Stimulated activated CD8-positive, alpha-beta memory T cell treated with anti-CD3 and anti-CD28 coated beads, Interleukin-7, amount 100 ng/mL, for 4 hours (primary cell): ENCODE measurements at regions not wholly inside any gene's neighbourhood (a gene's known extent, or its start where the extent isn't known, plus 50 kb on each side); places are given as distances from the start of the nearest gene placed in this dataset.
"Not testable (repeated sequence)": the region's sequence is repeated elsewhere in the genome, so short reads cannot be mapped to it uniquely, and the experiment has no call there.

Source experiments
- DNase-seq, 2 donors: peaks; one replicate each; pipeline ENCODE4 v3.0.0-alpha.2; 2020; ENCODE audit warnings: low read depth in 2 of 2

DNA sequence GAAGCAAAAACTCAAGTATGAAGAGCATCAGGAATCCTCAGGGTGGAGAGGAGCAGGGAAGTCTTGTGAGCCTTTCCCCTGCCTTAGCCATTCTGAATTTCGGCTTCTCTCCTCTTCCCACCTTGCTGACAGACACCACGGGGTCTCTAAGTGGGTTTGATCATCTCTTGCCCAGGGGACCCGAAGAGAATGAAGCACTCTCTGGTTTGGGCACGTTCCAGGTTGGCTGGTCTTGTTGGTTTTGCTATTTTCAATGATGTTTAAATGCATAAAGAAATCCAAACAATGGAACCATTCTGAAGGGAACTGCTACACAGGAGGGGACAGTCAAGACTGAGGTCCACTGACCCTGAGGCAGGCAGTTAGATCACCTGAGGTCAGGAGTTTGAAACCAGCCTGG lies 131.7 kb downstream of the PXDC1 start:
- DNase-seq: no peak

DNA sequence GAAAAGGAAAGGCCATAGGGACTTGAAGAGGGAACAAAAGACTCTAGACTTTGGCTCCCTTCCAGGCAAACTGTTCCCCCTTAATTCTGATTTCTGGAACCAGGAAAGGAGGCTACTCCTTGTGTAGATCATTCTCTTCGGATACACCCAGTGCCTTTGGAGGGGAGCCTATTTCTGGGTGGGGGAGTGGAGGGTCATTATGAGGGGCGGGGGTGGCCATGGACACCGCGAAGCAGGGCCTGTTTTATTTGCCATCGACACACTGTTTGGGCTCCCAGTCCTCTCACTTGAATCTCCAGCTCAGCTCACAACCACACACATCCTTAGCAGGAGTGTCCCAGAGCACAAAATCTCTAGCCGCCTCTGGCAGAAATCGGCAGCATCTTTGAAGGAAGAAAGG lies 132.3 kb downstream of the PXDC1 start:
- DNase-seq: no peak

DNA sequence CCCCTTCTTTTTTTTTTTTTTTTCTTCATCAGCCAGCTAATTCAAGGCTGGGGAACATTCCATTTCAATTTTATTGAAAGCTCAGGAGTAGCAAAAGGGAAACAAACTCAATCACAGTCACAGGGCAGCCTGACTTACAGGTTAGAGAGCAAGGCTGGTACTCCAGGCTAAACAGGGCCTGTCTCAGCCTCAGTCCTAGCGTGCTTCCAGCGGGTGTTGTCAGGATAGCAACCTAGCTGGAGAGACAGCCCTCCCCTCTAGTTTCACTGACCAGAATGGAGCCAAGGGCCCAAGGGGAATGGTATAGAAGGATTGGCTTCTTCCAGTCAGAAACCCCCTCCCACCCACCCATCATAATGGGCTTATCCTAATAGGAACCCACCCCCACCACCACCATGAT lies 132.9 kb downstream of the PXDC1 start:
- no peak for DNase-seq

DNA sequence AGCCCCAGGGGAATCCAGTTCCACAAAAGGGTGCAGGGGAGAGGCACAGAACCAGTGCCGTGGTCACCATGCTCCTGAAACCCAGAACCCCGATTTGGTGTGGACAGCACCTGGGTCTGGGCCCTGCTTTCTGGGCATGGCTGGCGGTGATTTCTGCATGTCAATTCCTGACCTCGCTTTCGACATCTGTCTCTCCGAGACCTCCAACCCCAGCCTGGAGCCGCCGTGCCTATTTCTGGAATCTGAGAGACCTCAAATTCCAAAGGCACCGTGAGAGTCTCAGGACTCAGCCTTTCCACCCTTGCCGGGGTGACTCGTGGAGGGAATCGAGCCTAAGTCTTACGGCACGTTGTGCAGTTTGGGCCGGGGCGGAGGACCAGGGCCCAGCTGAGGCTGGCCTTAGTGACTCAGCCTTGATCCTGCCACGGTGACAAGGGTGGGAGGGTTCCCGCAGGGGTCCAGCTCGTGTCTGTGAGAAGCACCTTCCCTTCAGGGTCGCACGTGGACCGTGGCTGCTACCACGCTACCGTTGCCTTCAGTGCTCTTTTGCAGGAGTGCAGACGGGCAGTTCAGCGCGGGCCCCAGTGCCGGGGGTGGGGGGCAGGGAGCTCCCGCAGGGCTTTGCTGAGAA lies 133.7 kb downstream of the PXDC1 start:
- DNase-seq: no peak

DNA sequence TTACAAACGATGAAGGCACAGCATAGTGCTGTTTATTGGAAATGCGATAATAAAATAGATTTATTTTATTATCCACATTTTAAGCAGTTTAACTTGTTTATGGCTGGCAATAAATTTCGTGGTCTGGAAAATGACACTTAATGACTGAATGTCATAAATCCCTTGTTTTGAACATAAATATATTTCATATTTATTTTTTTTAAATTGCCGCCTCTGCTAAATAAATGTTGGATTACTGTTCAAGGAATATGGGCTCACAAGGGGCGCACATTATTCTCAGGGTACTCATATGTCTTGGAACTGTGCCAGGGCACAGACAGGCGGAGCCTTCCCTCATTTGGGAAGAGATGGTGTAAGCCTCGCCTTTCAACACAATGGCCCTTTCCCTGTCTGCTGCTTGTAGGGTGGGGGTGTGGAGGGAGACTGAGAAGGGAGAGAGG lies 134.3 kb downstream of the PXDC1 start:
- no peak for DNase-seq

DNA sequence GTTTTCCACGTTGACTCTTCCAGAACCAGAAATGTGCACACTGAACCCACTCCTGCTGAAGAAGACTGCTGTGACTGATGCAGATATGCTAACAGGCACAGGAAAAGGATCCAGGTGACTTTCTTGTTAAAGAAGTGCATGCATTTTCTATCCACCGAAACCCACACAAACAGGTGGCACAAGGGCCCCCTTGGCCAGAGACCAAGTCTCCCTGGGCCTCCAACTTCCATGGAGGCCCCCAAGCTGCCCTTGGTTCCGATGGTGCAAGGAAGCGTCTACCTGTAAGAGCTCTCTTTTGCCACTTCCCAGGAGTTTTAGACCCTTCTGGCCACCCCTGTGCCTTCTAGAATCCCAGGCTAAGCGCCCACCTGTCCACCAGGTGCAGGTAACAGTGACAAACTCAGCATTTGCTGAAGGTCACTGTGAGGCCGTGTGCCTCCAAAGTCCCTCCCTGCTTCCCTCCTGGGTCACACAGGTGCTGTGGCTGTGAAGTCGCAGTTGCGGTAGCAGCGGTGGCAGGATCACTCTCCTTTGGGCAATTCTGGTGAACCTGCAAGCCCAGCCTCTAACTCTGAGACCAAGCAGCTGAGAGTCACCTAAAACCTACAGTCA lies 134.8 kb downstream of the PXDC1 start:
- DNase-seq: no peak

DNA sequence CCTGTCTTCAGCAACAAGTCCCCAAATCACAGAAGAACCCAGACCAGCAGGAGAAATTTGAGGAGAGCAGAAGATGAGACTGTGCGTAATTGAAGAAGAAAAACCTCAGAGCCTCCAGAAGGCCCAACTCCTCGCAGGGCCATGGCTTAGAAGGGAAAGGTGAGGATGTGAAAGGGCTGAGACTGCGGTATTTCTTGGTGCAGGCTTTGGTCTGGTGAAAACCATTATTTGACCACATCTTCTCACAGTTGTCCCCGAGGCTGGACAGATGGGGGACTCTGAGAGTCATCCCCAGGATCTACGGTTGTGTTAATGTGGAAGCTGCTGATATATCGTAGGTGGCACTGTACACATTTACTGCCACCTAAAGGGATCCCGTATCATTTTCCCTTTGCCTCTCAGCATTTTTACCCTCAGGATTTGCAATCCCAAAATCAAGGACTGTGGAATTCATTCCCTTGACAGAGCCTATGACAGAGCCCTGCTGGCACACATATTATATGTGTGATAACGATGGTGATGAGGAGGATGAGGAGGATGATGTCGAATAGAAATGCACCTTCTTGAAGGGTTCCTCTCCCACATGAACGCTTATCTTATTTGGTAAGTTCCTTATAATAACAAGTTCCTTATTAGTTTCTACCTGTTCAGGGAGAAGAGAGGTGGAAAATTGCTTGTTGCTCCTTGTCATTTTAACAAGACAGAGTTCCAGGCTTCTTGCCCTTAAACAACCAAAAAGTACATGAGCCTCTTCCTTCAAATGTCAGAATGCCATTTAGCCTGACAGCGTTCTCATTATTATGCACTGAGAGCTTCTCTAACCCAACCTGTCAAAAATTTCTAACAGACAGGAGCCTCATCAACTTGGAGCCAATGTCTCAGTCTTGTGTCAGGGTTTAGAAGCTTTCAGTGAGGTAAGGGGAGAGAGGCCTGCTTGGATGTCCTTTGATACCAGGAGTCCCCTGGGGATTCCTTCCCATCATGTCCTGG lies 135.8 kb downstream of the PXDC1 start:
- DNase-seq: no peak

DNA sequence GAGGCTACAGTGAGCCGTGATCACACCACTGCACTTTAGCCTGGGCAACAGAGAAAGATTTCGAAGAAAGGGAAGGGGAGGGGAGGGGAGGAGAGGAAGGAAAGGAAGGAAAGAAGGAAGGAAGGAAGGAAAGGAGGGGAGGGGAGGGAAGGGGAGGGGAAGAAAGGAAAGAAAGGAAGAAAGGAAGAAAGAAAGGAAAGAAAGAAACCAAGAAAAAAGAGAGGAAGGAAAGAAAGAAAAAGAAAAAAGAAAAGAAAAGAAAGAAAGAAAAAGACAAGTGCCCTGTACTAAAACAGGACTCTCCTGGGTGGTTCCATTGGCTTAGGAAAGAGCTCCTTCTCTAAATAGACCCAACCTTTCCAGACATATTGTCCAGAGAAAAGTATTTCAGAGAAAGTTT lies 136.6 kb downstream of the PXDC1 start:
- DNase-seq: no peak

DNA sequence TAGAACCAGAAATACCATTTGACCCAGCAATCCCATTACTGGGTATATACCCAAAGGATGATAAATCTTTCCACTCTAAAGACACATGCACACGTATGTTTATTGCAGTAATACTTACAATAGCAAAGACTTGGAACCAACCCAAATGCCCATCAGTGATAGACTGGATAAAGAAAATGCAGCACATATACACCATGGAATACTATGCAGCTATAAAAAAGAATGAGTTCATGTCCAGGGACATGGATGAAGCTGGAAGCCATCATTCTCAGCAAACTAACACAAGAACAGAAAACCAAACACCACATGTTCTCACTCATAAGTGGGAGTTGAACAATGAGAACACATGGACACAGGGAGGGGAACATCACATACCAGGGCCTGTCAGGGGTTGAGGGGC lies 137.9 kb downstream of the PXDC1 start:
- DNase-seq: not testable (repeated sequence)

DNA sequence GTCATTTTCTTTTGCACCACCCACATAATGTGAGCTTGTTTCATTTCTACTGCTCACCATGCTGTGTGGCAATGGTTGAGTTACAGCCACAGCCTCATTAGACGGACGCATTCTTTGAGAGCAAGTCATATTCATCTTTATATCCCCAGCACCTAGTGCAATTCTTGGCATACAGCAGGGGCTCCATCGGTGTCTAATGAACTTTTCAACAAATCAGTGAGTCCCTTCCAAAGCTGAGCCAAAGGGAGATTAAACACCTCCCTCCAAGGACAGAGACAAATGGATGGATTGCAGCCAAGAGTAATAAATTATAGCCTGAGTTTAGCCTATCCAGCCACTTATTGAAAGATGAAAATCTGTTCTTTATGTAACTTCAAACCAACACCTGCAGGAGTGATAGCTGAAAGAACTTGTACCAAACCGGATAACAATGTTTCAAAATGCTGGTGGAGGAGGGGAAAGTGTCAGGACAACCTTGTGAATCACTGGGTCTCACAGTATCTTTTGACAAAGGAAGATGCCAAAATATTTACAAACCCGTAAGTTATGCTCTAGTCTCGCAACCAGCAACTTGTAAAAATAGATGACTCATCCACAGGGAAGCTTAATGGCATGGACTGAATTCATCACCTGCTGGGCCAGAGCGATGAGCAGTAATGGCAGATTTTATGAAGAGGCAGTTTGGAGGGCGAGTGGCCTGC lies 139.0 kb downstream of the PXDC1 start:
- DNase-seq: no peak

DNA sequence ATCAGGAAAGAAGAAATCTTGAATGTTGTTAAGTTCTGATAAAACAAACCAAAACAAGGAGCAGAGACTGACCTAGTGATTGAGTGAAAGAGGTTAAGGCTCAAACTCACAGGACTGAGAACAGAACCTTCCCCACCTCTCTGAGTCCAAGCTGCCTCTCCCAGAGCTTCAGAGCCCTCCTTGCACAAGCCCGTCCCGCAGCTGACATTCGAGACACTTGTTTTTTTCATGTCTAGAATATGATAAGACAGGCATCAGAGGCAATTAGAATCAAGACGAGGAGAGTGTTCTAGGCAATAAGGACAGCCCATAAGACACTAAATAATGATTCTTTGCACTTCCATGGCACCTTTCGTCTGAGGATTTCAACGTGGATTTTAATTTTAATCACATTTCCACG lies 140.6 kb downstream of the PXDC1 start:
- DNase-seq: no peak

DNA sequence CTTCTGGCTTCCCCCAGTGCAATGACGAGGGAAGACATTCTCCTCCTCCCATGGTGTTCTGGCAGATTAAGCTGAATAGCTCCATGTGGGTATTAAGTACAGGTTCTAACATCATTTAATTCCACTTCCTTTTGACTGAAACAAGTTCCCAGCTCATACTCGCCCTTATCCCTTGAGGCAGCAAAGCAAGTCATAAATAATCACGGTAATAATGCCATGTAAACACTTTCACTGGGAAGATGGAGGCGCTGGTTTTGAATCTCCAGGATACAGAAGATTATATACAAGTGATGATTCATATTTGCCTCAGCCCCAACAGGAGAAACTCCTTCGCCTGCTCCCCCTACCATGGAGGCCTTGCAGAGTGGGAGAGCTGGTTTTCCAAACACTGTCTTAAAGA lies 141.3 kb downstream of the PXDC1 start:
- no peak for DNase-seq

DNA sequence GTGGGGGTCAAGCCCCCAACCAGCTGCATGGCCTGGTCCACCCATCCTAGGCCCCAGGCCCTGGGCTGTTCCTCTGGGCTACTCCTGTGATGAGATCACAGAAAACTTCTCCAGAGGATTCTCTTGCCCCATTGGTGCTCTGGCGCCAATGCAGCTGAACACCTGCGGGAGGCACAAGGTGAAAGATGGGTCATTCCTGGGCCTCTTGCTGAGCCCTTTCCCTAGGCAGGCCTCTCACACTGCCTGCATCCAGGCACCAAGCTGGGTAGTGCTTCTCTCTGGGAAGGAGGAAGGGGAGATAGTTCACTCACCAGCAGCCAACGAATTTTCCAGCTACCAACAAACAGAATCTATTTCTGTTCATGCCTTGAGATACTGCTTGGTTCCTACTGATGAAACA lies 142.1 kb downstream of the PXDC1 start:
- no peak for DNase-seq

DNA sequence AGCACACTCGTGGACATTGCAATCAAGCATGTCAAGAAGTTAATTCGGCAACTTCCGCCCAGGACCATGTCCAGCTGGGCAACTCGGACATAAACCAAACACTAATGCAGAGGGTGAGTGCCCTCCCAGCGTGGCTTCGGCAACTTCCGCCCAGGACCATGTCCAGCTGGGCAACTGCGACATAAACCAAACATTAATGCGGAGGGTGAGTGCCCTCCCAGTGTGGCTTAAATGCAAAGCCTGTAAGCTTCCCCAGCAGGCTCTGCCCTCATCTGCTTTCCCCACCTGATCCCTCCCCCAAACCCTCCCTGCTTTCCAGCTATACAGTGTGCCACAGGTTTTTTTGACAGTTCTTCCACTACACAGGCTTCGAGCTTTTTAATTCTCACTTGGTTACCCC lies 143.4 kb downstream of the PXDC1 start:
- no peak for DNase-seq

DNA sequence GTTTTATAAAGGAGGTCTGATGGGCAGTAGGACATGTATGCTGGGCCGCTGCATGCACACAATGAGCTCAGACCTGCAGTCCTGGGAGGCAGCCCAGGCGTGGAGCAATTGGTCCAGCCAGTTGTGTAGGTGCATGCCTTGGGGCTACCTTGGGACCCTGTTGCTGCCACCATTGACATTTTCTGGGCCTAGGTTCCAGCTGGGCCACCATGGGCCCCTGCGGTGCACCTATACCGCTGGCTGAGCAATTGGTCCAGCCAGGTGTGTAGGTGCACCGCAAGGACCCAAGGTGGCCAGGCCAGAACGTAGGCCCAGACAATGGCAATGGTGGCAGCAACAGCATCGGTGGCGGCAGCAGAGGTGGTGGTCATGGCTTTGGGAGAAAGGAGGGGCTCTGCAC lies 143.9 kb downstream of the PXDC1 start:
- no peak for DNase-seq

DNA sequence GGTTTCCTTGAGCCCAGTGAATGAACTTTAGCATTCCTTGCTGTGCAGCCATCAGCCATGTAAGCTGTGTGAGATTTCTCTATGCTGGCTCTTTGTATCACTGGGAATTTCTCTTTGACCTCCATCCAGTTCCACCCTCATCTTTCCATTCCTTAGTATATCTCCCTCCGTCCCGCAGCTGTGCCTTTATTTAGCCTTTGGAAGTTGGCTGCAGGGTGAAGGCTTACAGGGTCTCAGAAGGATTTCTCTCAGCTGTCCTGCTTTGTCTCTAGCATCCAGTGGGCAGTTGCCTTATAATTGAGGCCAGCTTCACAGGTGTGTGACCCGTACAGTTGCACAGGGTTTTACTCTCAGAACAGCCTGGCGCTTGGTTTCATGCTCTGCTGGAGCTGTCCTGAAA lies 144.3 kb downstream of the PXDC1 start:
- DNase-seq: no peak

DNA sequence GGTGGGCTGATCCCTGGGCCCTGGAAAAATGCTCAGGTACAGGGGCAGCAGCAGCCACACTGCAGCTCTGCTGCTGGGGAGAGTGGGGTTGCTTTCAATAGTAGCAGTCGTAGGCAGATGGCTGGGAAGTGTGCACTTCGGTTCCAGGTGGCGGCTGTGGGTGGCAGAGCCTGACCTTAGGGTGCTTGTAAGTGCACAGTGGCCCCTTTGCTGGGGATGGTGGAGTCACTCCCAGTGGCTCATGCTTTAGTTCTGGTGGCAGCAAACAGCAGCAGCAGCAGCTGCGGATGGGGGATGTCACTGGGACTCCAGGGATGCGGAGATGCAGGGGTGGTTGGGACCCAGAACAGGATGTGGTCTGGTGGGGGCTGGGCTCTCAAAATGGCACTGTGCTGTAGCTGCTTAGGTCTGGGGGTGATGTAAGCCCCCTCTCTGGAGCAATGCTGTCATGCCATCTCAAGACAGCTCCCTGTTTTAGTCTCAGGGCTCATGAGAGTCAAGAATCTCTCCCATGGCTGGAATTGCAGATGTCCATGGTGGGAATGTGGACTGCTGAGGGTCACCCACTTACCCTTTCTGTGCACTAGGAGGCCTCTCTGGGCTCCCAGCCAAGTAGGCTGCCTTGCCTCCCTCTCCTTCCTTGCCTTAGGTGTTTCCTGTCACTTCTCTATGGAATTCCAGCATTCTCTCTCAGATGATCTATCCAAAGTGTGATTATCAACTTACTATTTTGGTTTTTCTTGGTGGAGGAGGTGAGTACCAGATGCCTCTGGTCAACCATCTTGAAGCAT lies 146.7 kb upstream of the SLC22A23 start:
- no peak for DNase-seq

DNA sequence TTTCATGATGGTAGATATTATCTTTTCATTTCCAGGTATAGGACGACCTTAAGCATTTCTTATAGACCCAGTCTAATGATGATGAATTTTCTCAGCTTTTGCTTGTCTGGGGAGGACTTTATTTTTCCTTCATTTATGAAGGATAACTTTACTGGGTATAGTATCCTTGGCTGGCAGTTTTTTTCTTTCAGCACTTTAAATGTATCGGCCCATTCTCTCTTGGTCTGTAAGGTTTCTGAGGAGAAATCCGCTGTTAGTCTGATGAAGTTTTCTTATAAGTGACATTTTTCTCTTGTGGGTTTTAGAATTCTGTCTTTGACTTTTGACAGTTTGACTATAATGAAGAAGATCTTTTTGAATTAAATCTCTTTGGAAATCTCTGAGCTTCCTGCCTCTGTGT lies 144.7 kb upstream of the SLC22A23 start:
- DNase-seq: no peak

DNA sequence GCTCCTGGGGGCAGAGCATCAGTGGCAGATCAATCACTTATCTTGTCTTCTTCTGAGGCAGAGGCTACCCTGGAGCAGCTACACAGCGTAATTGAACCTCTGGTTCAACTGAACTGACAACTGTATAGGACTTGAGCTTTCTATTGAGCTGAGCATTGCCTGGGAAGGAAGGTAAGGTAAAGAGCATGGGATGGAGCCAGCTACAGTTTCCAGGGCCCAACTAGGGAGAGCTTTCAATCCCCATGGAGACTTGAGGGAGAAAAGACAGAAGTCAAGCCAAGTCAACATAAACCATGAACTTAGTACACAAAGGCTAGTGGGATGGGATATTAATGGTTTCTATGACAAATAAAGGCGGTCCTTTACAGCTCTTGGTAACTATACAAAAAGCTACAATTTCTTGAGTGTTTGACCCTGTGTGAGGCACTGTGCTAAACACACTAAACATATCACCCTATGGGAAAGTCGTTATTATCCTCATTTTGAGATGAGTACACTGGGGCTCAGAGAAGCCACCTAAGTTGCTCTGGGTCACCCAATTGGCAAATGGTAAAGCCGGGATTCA lies 140.7 kb upstream of the SLC22A23 start:
- DNase-seq: no peak

DNA sequence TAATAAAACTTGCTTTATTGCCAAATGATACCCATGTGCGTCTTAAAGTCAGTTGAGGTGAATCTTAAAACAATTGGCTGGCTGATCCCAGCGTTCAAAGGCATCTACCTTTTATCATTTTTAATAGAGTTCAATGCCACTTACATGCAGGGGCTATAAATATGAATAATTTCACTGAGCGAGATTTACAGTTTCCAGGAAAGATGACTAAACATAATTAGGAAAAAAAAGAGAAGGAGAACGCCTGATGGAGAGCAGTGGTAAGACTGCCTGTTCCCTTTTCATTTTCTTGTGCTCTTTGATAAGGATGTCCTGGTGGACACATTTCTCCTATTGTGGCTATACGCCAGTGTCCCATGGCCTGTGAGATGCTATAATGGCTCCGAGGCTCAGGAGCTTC lies 139.9 kb upstream of the SLC22A23 start:
- DNase-seq: no peak

DNA sequence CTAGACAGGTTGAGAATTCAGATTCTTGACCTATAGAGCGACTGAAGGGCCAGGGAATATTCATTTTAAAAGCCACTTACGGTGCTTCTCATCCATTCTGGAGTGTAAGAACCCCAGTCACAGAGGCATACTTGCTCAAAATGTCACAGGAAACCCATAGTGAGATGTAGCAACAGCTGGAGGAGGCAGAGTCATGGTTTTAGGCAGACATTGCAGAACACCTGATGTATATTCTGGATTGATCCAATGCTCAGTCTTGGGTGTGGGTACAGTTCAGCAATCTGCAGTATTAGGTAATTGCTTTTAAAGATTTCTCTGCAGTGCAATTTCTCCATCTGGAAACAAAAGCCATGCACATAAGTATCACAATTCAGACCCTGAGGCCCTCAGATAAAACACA lies 137.4 kb upstream of the SLC22A23 start:
- no peak for DNase-seq
